Caco-2 (cell line): ENCODE measurements at regions not wholly inside any gene's neighbourhood (a gene's known extent, or its start where the extent isn't known, plus 50 kb on each side); places are given as distances from the start of the nearest gene placed in this dataset.

Experiments used
- BruUV-seq: library from RNA; stranded (reverse); fragments of 400-500 nt; replicated peaks from 2 replicates; lab custom pipeline; 2021; lab: Mats Ljungman, UMichigan
- CTCF ChIA-PET: fragments of 300-600 bp; sonication (Branson Sonifier 250); formaldehyde crosslinking; loops from one replicate; lab custom pipeline; 2022; ENCODE audit warnings: antibody characterized with exemption; lab: Charles Lee
- POLR2A ChIA-PET: fragments of 300-600 bp; sonication (Branson Sonifier 250); formaldehyde crosslinking; loops from one replicate; lab custom pipeline; 2022; ENCODE audit warnings: antibody characterized with exemption; lab: Charles Lee
- DNase-seq, 2 experiments: peaks; one replicate each; pipeline versions ENCODE4 v3.0.0 to v3.0.0-alpha.2; 2020 to 2022
- H3K27me3 ChIP-seq: replicated peaks from 2 replicates; pipeline ENCODE4 v1.6.0; 2011; ENCODE audit warnings: low read length; ENCODE audit not compliant: control insufficient read depth, insufficient read depth
- H3K36me3 ChIP-seq: 2 replicates; pipeline ENCODE4 v1.5.1; 2011; ENCODE audit warnings: low read length; ENCODE audit not compliant: control insufficient read depth, insufficient read depth
- H3K4me1 ChIP-seq: fragments of 250-450 bp; sonication (Bioruptor Pico); 2 replicates; pipeline ENCODE4 v1.5.1; 2020; ENCODE audit warnings: mild to moderate bottlenecking
- H3K4me3 ChIP-seq: 2 replicates; pipeline ENCODE4 v1.5.1; 2011; ENCODE audit warnings: low read depth, mild to moderate bottlenecking, control low read depth, low read length
- H3K9me3 ChIP-seq: fragments of 250-450 bp; sonication (Bioruptor Pico); 2 replicates; pipeline ENCODE4 v1.5.1; 2020; ENCODE audit warnings: mild to moderate bottlenecking, moderate library complexity
- H3K27ac Mint-ChIP-seq: one replicate; pipeline ENCODE4 v1.8.0; 2022; ENCODE audit warnings: mixed read lengths; ENCODE audit not compliant: unreplicated experiment
- H3K27me3 Mint-ChIP-seq: one replicate; pipeline ENCODE4 v1.8.0; 2022; ENCODE audit warnings: mixed read lengths; ENCODE audit not compliant: insufficient read depth, unreplicated experiment
- H3K36me3 Mint-ChIP-seq: one replicate; pipeline ENCODE4 v1.8.0; 2022; ENCODE audit warnings: mild to moderate bottlenecking, mixed read lengths; ENCODE audit not compliant: insufficient read depth, unreplicated experiment
- H3K4me1 Mint-ChIP-seq: one replicate; pipeline ENCODE4 v1.8.0; 2022; ENCODE audit warnings: low read depth, mixed read lengths; ENCODE audit not compliant: unreplicated experiment
- H3K4me3 Mint-ChIP-seq: one replicate; pipeline ENCODE4 v1.8.0; 2022; ENCODE audit warnings: mild to moderate bottlenecking, moderate library complexity, mixed read lengths; ENCODE audit not compliant: unreplicated experiment
- H3K9me3 Mint-ChIP-seq: one replicate; pipeline ENCODE4 v1.8.0; 2022; ENCODE audit warnings: mixed read lengths; ENCODE audit not compliant: unreplicated experiment
- intact Hi-C: fragments of 100-400 bp; cut with micrococcal nuclease; formaldehyde crosslinking; loops from one replicate; pipeline ENCODE4 v1.10.0; 2022; ENCODE audit not compliant: unreplicated experiment
- TF ChIP-seq, protein P1 (sequence below), 2 experiments: fragments of 200-600 bp in 1 of 2; IDR thresholded peaks; 1 replicate in 1 of 2; 2 replicates in 1 of 2; pipeline versions ENCODE4 v1.5.1 to v1.8.0; 2011 to 2022; ENCODE audit warnings: antibody characterized with exemption in 1 of 2, control low read depth in 1 of 2, inconsistent platforms in 1 of 2, low read depth in 1 of 2, low read length in 1 of 2, mild to moderate bottlenecking in 1 of 2, moderate library complexity in 1 of 2; ENCODE audit not compliant: insufficient read depth in 1 of 2, severe bottlenecking in 1 of 2, unreplicated experiment in 1 of 2

- H3K4me1 Mint-ChIP-seq: no peaks in the 10 kb centered on the region
- H3K27me3 Mint-ChIP-seq: peaks cover 8% of the 10 kb centered on the region
- no peaks in the 10 kb centered on the region for H3K36me3 Mint-ChIP-seq
- intact Hi-C loops: loop anchor here (5.0 kb wide), 3 partner anchors 126 to 239 kb away; no protein-coding TSS in a partner anchor
- TF ChIP-seq, protein P1, sequence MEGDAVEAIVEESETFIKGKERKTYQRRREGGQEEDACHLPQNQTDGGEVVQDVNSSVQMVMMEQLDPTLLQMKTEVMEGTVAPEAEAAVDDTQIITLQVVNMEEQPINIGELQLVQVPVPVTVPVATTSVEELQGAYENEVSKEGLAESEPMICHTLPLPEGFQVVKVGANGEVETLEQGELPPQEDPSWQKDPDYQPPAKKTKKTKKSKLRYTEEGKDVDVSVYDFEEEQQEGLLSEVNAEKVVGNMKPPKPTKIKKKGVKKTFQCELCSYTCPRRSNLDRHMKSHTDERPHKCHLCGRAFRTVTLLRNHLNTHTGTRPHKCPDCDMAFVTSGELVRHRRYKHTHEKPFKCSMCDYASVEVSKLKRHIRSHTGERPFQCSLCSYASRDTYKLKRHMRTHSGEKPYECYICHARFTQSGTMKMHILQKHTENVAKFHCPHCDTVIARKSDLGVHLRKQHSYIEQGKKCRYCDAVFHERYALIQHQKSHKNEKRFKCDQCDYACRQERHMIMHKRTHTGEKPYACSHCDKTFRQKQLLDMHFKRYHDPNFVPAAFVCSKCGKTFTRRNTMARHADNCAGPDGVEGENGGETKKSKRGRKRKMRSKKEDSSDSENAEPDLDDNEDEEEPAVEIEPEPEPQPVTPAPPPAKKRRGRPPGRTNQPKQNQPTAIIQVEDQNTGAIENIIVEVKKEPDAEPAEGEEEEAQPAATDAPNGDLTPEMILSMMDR (IDR thresholded peaks at IDR 0.05; ENCODE audit: insufficient read depth in 1 of 2, low read depth in 1 of 2, low read length in 1 of 2, severe bottlenecking in 1 of 2, unreplicated experiment in 1 of 2): no peak
- POLR2A ChIA-PET: no interaction called here
- Histone ChIP-seq H3K4me3 (no peak overlapping the region), H3K27me3 (no peaks in the 10 kb centered on the region; the same call in 1 of the 2 replicates), H3K36me3 (no peaks in the 10 kb centered on the region), H3K4me1 (no peaks in the 10 kb centered on the region), H3K9me3 (no peaks in the 10 kb centered on the region)
- H3K27ac Mint-ChIP-seq: no peak overlapping the region
- H3K4me3 Mint-ChIP-seq: no peak overlapping the region
- CTCF ChIA-PET: no interaction called here
- no TSS peak for BruUV-seq
- no peak for DNase-seq
- H3K9me3 Mint-ChIP-seq: no peaks in the 10 kb centered on the region
Measured at GRCh38 chr9:113808391-113809358, 67.4 kb upstream of the ZNF618 start.

- CTCF ChIA-PET: no interaction called here
- no peak for DNase-seq
- TF ChIP-seq, protein P1 (IDR thresholded peaks at IDR 0.05; ENCODE audit: insufficient read depth in 1 of 2, low read depth in 1 of 2, low read length in 1 of 2, severe bottlenecking in 1 of 2, unreplicated experiment in 1 of 2): no peak
- Mint-ChIP-seq H3K36me3 (no peaks in the 10 kb centered on the region), H3K4me1 (no peaks in the 10 kb centered on the region), H3K27me3 (peaks cover 40% of the 10 kb centered on the region), H3K9me3 (peaks cover 8% of the 10 kb centered on the region), H3K4me3 (no peak overlapping the region), H3K27ac (no peak overlapping the region)
- intact Hi-C loops: no loop called here
- Histone ChIP-seq H3K4me1 (no peaks in the 10 kb centered on the region), H3K36me3 (no peaks in the 10 kb centered on the region), H3K4me3 (no peak overlapping the region), H3K9me3 (no peaks in the 10 kb centered on the region; the same call in 1 of the 2 replicates), H3K27me3 (no peaks in the 10 kb centered on the region; the same call in 1 of the 2 replicates)
- POLR2A ChIA-PET: no interaction called here
- BruUV-seq: no TSS peak
Measured at GRCh38 chr9:113817171-113817570, 58.9 kb upstream of the ZNF618 start.

- H3K4me3 Mint-ChIP-seq: no peak overlapping the region
- H3K4me1 ChIP-seq: no peaks in the 10 kb centered on the region
- ChIA-PET CTCF (no interaction called here), POLR2A (no interaction called here)
- TF ChIP-seq, protein P1 (IDR thresholded peaks at IDR 0.05; ENCODE audit: insufficient read depth in 1 of 2, low read depth in 1 of 2, low read length in 1 of 2, severe bottlenecking in 1 of 2, unreplicated experiment in 1 of 2): no peak
- no TSS peak for BruUV-seq
- peaks cover 14% of the 10 kb centered on the region for H3K9me3 Mint-ChIP-seq
- intact Hi-C loops: no loop called here
- no peaks in the 10 kb centered on the region for H3K36me3 Mint-ChIP-seq
- DNase-seq: no peak
- H3K36me3 ChIP-seq: no peaks in the 10 kb centered on the region
- H3K9me3 ChIP-seq: no peaks in the 10 kb centered on the region; the same call in 1 of the 2 replicates
- no peak overlapping the region for H3K4me3 ChIP-seq
- no peak overlapping the region for H3K27ac Mint-ChIP-seq
- H3K27me3 ChIP-seq: no peaks in the 10 kb centered on the region; the same call in 1 of the 2 replicates
- no peaks in the 10 kb centered on the region for H3K4me1 Mint-ChIP-seq
- H3K27me3 Mint-ChIP-seq: peaks cover 46% of the 10 kb centered on the region
Measured at GRCh38 chr9:113818391-113818790, 57.7 kb upstream of the ZNF618 start.
